ENCODE measurements at regions not wholly inside any gene's neighbourhood (a gene's known extent, or its start where the extent isn't known, plus 50 kb on each side); places are given as distances from the start of the nearest gene placed in this dataset.

DNA sequence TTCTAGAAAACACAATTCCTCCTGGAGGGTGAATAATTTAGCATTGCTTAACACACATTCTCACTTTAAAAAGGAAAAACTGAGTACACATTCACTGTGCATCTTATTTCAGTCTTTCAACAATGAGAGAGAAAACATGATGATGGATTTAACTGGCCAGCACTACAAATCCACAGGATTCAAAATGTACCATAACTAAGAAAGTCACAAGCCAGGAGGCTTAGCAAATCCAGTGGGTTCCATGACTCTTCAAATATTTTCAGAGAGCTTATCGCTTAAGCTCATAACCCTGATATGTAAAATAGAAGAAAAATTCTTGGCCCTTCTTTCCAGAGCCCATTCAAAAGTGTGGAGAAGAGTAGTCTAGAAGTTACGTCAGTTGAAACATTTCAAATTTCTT lies 820.3 kb downstream of the LTN1 start:
- Histone ChIP-seq H3K27ac (ENCODE audit: low read depth) (no peak overlapping the region), H3K4me1 (ENCODE audit: insufficient read depth) (no peaks in the 10 kb centered on the region; the same call in 1 of the 2 replicates), H3K4me2 (no peak overlapping the region), H2AFZ (peak overlapping the region; percentile 20; the same call in 1 of the 2 replicates), H3K27me3 (ENCODE audit: insufficient read depth) (no peaks in the 10 kb centered on the region), H4K20me1 (replicated peaks; ENCODE audit: insufficient read depth) (no peaks in the 10 kb centered on the region), H3K9me2 (ENCODE audit: insufficient read depth) (no peaks in the 10 kb centered on the region), H3K36me3 (ENCODE audit: insufficient read depth) (no peaks in the 10 kb centered on the region), H3F3A (replicated peaks; ENCODE audit: low read depth) (no peaks in the 10 kb centered on the region), H3K79me2 (replicated peaks; ENCODE audit: insufficient read depth) (no peaks in the 10 kb centered on the region), H3K4me3 (no peak overlapping the region)
- no peak for TF ChIP-seq EZH2 (IDR thresholded peaks at IDR 0.05; ENCODE audit: low read depth, unreplicated experiment)
- TF ChIP-seq, protein P1, sequence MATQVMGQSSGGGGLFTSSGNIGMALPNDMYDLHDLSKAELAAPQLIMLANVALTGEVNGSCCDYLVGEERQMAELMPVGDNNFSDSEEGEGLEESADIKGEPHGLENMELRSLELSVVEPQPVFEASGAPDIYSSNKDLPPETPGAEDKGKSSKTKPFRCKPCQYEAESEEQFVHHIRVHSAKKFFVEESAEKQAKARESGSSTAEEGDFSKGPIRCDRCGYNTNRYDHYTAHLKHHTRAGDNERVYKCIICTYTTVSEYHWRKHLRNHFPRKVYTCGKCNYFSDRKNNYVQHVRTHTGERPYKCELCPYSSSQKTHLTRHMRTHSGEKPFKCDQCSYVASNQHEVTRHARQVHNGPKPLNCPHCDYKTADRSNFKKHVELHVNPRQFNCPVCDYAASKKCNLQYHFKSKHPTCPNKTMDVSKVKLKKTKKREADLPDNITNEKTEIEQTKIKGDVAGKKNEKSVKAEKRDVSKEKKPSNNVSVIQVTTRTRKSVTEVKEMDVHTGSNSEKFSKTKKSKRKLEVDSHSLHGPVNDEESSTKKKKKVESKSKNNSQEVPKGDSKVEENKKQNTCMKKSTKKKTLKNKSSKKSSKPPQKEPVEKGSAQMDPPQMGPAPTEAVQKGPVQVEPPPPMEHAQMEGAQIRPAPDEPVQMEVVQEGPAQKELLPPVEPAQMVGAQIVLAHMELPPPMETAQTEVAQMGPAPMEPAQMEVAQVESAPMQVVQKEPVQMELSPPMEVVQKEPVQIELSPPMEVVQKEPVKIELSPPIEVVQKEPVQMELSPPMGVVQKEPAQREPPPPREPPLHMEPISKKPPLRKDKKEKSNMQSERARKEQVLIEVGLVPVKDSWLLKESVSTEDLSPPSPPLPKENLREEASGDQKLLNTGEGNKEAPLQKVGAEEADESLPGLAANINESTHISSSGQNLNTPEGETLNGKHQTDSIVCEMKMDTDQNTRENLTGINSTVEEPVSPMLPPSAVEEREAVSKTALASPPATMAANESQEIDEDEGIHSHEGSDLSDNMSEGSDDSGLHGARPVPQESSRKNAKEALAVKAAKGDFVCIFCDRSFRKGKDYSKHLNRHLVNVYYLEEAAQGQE (IDR thresholded peaks at IDR 0.05; ENCODE audit: unreplicated experiment) = no peak
- TF ChIP-seq STAT1 (IDR thresholded peaks at IDR 0.05; ENCODE audit: unreplicated experiment) = no peak
- TF ChIP-seq, protein P2, sequence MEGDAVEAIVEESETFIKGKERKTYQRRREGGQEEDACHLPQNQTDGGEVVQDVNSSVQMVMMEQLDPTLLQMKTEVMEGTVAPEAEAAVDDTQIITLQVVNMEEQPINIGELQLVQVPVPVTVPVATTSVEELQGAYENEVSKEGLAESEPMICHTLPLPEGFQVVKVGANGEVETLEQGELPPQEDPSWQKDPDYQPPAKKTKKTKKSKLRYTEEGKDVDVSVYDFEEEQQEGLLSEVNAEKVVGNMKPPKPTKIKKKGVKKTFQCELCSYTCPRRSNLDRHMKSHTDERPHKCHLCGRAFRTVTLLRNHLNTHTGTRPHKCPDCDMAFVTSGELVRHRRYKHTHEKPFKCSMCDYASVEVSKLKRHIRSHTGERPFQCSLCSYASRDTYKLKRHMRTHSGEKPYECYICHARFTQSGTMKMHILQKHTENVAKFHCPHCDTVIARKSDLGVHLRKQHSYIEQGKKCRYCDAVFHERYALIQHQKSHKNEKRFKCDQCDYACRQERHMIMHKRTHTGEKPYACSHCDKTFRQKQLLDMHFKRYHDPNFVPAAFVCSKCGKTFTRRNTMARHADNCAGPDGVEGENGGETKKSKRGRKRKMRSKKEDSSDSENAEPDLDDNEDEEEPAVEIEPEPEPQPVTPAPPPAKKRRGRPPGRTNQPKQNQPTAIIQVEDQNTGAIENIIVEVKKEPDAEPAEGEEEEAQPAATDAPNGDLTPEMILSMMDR (conservative IDR thresholded peaks at IDR 0.05; ENCODE audit: low read depth in 2 of 2) = no peak
- TF ChIP-seq ZNF331 (CRISPR knock-in tag; IDR thresholded peaks at IDR 0.05; ENCODE audit: low read depth) = no peak
- no peak for TF ChIP-seq ZNF114 (CRISPR knock-in tag; IDR thresholded peaks at IDR 0.05)
- no peak for TF ChIP-seq POLR2AphosphoS5 (IDR thresholded peaks at IDR 0.05; ENCODE audit: low read depth)
- no peak for TF ChIP-seq NANOG (IDR thresholded peaks at IDR 0.05; ENCODE audit: borderline replicate concordance)
- TF ChIP-seq CREB1 (CRISPR knock-in tag; IDR thresholded peaks at IDR 0.05; ENCODE audit: low read depth) = no peak
- TF ChIP-seq, protein P3, sequence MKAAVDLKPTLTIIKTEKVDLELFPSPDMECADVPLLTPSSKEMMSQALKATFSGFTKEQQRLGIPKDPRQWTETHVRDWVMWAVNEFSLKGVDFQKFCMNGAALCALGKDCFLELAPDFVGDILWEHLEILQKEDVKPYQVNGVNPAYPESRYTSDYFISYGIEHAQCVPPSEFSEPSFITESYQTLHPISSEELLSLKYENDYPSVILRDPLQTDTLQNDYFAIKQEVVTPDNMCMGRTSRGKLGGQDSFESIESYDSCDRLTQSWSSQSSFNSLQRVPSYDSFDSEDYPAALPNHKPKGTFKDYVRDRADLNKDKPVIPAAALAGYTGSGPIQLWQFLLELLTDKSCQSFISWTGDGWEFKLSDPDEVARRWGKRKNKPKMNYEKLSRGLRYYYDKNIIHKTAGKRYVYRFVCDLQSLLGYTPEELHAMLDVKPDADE (IDR thresholded peaks at IDR 0.05) = no peak
- TF ChIP-seq, protein P4, sequence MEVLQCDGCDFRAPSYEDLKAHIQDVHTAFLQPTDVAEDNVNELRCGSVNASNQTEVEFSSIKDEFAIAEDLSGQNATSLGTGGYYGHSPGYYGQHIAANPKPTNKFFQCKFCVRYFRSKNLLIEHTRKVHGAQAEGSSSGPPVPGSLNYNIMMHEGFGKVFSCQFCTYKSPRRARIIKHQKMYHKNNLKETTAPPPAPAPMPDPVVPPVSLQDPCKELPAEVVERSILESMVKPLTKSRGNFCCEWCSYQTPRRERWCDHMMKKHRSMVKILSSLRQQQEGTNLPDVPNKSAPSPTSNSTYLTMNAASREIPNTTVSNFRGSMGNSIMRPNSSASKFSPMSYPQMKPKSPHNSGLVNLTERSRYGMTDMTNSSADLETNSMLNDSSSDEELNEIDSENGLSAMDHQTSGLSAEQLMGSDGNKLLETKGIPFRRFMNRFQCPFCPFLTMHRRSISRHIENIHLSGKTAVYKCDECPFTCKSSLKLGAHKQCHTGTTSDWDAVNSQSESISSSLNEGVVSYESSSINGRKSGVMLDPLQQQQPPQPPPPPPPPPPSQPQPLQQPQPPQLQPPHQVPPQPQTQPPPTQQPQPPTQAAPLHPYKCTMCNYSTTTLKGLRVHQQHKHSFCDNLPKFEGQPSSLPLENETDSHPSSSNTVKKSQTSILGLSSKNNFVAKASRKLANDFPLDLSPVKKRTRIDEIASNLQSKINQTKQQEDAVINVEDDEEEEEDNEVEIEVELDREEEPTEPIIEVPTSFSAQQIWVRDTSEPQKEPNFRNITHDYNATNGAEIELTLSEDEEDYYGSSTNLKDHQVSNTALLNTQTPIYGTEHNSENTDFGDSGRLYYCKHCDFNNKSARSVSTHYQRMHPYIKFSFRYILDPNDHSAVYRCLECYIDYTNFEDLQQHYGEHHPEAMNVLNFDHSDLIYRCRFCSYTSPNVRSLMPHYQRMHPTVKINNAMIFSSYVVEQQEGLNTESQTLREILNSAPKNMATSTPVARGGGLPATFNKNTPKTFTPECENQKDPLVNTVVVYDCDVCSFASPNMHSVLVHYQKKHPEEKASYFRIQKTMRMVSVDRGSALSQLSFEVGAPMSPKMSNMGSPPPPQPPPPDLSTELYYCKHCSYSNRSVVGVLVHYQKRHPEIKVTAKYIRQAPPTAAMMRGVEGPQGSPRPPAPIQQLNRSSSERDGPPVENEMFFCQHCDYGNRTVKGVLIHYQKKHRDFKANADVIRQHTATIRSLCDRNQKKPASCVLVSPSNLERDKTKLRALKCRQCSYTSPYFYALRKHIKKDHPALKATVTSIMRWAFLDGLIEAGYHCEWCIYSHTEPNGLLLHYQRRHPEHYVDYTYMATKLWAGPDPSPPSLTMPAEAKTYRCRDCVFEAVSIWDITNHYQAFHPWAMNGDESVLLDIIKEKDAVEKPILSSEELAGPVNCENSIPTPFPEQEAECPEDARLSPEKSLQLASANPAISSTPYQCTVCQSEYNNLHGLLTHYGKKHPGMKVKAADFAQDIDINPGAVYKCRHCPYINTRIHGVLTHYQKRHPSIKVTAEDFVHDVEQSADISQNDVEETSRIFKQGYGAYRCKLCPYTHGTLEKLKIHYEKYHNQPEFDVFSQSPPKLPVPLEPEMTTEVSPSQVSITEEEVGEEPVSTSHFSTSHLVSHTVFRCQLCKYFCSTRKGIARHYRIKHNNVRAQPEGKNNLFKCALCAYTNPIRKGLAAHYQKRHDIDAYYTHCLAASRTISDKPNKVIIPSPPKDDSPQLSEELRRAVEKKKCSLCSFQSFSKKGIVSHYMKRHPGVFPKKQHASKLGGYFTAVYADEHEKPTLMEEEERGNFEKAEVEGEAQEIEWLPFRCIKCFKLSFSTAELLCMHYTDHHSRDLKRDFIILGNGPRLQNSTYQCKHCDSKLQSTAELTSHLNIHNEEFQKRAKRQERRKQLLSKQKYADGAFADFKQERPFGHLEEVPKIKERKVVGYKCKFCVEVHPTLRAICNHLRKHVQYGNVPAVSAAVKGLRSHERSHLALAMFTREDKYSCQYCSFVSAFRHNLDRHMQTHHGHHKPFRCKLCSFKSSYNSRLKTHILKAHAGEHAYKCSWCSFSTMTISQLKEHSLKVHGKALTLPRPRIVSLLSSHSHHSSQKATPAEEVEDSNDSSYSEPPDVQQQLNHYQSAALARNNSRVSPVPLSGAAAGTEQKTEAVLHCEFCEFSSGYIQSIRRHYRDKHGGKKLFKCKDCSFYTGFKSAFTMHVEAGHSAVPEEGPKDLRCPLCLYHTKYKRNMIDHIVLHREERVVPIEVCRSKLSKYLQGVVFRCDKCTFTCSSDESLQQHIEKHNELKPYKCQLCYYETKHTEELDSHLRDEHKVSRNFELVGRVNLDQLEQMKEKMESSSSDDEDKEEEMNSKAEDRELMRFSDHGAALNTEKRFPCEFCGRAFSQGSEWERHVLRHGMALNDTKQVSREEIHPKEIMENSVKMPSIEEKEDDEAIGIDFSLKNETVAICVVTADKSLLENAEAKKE (CRISPR knock-in tag; IDR thresholded peaks at IDR 0.05) = no peak
- TF ChIP-seq EZH2phosphoT487 (IDR thresholded peaks at IDR 0.05; ENCODE audit: unreplicated experiment) = no peak
- no peak for TF ChIP-seq JUNB (IDR thresholded peaks at IDR 0.05; ENCODE audit: unreplicated experiment)
- Mint-ChIP-seq H3K27ac (no peak overlapping the region), H3K27me3 (ENCODE audit: insufficient read depth, low read depth, poor library complexity) (peaks cover 6% of the 10 kb centered on the region), H3K4me1 (no peaks in the 10 kb centered on the region), H3K4me3 (no peak overlapping the region), H3K9me3 (peaks cover 5% of the 10 kb centered on the region; the same call in 2 of the 3 replicates), H3K36me3 (ENCODE audit: low read depth) (peaks cover 4% of the 10 kb centered on the region; the same call in 2 of the 3 replicates)
- no peak for DNase-seq (ENCODE audit: low spot score)
- ATAC-seq = no peak

Measured in GM23338 (cell line).